ENCODE measurements at regions not wholly inside any gene's neighbourhood (a gene's known extent, or its start where the extent isn't known, plus 50 kb on each side); places are given as distances from the start of the nearest gene placed in this dataset.
A peak's percentile ranks its signal among the peaks of the same experiment; 100 is the strongest.

GRCh38 chr3:64422192-64422591 lies 196.9 kb upstream of the PRICKLE2 start:
- H3K27ac Mint-ChIP-seq, result no peak overlapping the region
- H3K27me3 Mint-ChIP-seq, result no peaks in the 10 kb centered on the region
- no peak overlapping the region for H3K4me3 Mint-ChIP-seq
- no peaks in the 10 kb centered on the region for H3K36me3 Mint-ChIP-seq
- ATAC-seq (replicated peaks) (no peak), DNase-seq (no peak)
- no peaks in the 10 kb centered on the region for H3K4me1 Mint-ChIP-seq
- no peaks in the 10 kb centered on the region for H3K9me3 Mint-ChIP-seq

DNA sequence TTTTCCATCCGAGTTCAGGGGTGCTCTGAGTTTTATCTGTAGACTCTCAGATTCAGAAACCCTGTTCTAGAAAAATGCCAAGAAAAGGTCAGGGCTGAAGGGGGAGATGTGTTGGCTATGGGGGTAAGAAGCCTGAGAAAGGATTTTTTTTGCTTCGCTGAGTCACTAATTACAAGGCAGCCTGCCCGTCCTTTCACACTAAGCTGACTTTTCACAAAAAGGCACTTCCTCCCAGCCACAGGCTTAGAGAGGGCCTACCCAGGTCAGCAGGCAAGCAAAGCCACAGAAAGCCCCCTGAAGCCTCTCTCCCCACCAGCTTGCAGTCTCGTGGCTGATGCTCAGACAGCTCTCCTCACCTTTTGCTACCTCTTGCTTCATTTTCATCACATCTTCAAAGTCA lies 192.6 kb upstream of the PRICKLE2 start:
- H3K36me3 Mint-ChIP-seq, result no peaks in the 10 kb centered on the region
- H3K4me1 Mint-ChIP-seq, result no peaks in the 10 kb centered on the region
- no peak overlapping the region for H3K27ac Mint-ChIP-seq
- ATAC-seq (replicated peaks) (no peak), DNase-seq (no peak)
- H3K4me3 Mint-ChIP-seq, result no peak overlapping the region
- H3K9me3 Mint-ChIP-seq, result no peaks in the 10 kb centered on the region
- peaks cover 0 to 11% of the 10 kb centered on the region in 2 donors for H3K27me3 Mint-ChIP-seq

GRCh38 chr3:64414043-64414442 lies 188.8 kb upstream of the PRICKLE2 start:
- ATAC-seq (replicated peaks) (no peak), DNase-seq (no peak)
- Mint-ChIP-seq H3K27ac (no peak overlapping the region), H3K4me1 (no peaks in the 10 kb centered on the region), H3K36me3 (no peaks in the 10 kb centered on the region), H3K4me3 (no peak overlapping the region), H3K27me3 (peaks cover 0 to 11% of the 10 kb centered on the region in 2 donors), H3K9me3 (no peaks in the 10 kb centered on the region)

- H3K4me3 Mint-ChIP-seq, result no peak overlapping the region
- H3K9me3 Mint-ChIP-seq, result peaks cover 0 to 1% of the 10 kb centered on the region in 2 donors
- H3K4me1 Mint-ChIP-seq, result no peaks in the 10 kb centered on the region
- peaks cover 0 to 11% of the 10 kb centered on the region in 2 donors for H3K27me3 Mint-ChIP-seq
- DNase-seq (no peak), ATAC-seq (replicated peaks) (no peak)
- no peak overlapping the region for H3K27ac Mint-ChIP-seq
- no peaks in the 10 kb centered on the region for H3K36me3 Mint-ChIP-seq
Observed at GRCh38 chr3:64411101-64411500, 185.8 kb upstream of the PRICKLE2 start.

GRCh38 chr3:64410226-64410625 lies 185.0 kb upstream of the PRICKLE2 start:
- Mint-ChIP-seq H3K27ac (no peak overlapping the region), H3K36me3 (no peaks in the 10 kb centered on the region), H3K4me1 (no peaks in the 10 kb centered on the region), H3K9me3 (peaks cover 0 to 1% of the 10 kb centered on the region in 2 donors), H3K27me3 (peaks cover 0 to 11% of the 10 kb centered on the region in 2 donors), H3K4me3 (no peak overlapping the region)
- no peak for DNase-seq
- no peak for ATAC-seq (replicated peaks)

GRCh38 chr3:64408770-64409169 lies 183.5 kb upstream of the PRICKLE2 start:
- no peak overlapping the region for H3K27ac Mint-ChIP-seq
- H3K36me3 Mint-ChIP-seq, result no peaks in the 10 kb centered on the region
- ATAC-seq (replicated peaks) (no peak), DNase-seq (no peak)
- H3K4me1 Mint-ChIP-seq, result no peaks in the 10 kb centered on the region
- H3K27me3 Mint-ChIP-seq, result peaks cover 0 to 7% of the 10 kb centered on the region in 2 donors
- H3K4me3 Mint-ChIP-seq, result no peak overlapping the region
- peaks cover 0 to 1% of the 10 kb centered on the region in 2 donors for H3K9me3 Mint-ChIP-seq

DNA sequence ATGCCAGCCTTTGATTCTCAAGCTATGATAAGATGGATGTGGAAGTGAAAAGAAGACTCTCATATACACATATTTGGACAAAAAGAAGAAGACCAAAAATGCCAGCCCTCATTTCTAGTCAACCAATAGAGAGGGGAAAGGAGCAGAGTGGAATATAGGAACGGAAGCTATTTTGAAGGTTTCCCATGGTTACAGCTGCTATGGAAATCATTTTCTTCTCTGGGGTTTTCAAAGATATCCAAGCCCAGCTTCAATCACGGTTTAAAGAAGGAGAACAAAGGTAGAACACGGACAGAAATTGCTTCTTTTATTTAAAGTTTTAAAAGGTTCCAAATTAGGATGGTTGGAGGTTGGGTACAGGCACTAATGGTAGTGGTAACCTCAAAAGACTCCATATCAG lies 181.0 kb upstream of the PRICKLE2 start:
- no peaks in the 10 kb centered on the region for H3K4me1 Mint-ChIP-seq

GRCh38 chr3:64405211-64405835 lies 180.1 kb upstream of the PRICKLE2 start:
- Mint-ChIP-seq H3K27ac (no peak overlapping the region), H3K4me1 (no peaks in the 10 kb centered on the region), H3K4me3 (no peak overlapping the region), H3K36me3 (no peaks in the 10 kb centered on the region), H3K9me3 (peaks cover 0 to 1% of the 10 kb centered on the region in 2 donors), H3K27me3 (no peaks in the 10 kb centered on the region)
- ATAC-seq (replicated peaks) (no peak), DNase-seq (no peak)

More for the DNA sequence above, 181.0 kb upstream of the PRICKLE2 start:
- Mint-ChIP-seq H3K4me3 (no peak overlapping the region), H3K27me3 (no peaks in the 10 kb centered on the region), H3K36me3 (no peaks in the 10 kb centered on the region), H3K27ac (no peak overlapping the region), H3K9me3 (peaks cover 0 to 1% of the 10 kb centered on the region in 2 donors)
- DNase-seq (no peak), ATAC-seq (replicated peaks) (no peak)

GRCh38 chr3:64400706-64401105 lies 175.4 kb upstream of the PRICKLE2 start:
- Mint-ChIP-seq H3K27ac (no peak overlapping the region), H3K27me3 (no peaks in the 10 kb centered on the region), H3K4me3 (no peak overlapping the region), H3K4me1 (no peaks in the 10 kb centered on the region), H3K36me3 (no peaks in the 10 kb centered on the region), H3K9me3 (no peaks in the 10 kb centered on the region)
- ATAC-seq (replicated peaks) (no peak), DNase-seq (no peak)

GRCh38 chr3:64399205-64399800 lies 174.0 kb upstream of the PRICKLE2 start:
- Mint-ChIP-seq H3K9me3 (no peaks in the 10 kb centered on the region), H3K4me1 (no peaks in the 10 kb centered on the region)
- no peak for DNase-seq

GRCh38 chr3:64398476-64398875 lies 173.2 kb upstream of the PRICKLE2 start:
- ATAC-seq (replicated peaks), result no peak
- Mint-ChIP-seq H3K27ac (no peak overlapping the region), H3K9me3 (no peaks in the 10 kb centered on the region), H3K4me1 (no peaks in the 10 kb centered on the region), H3K36me3 (no peaks in the 10 kb centered on the region), H3K27me3 (no peaks in the 10 kb centered on the region), H3K4me3 (no peak overlapping the region)
- DNase-seq, result no peak

More at GRCh38 chr3:64399205-64399800, 174.0 kb upstream of the PRICKLE2 start:
- Mint-ChIP-seq H3K36me3 (no peaks in the 10 kb centered on the region), H3K27me3 (no peaks in the 10 kb centered on the region), H3K27ac (no peak overlapping the region), H3K4me3 (no peak overlapping the region)
- peak in 1 of 2 donors; percentile 53 for ATAC-seq (replicated peaks)

- ATAC-seq (replicated peaks), result no peak
- Mint-ChIP-seq H3K4me1 (no peaks in the 10 kb centered on the region), H3K9me3 (no peaks in the 10 kb centered on the region), H3K27me3 (no peaks in the 10 kb centered on the region), H3K36me3 (no peaks in the 10 kb centered on the region), H3K4me3 (no peak overlapping the region), H3K27ac (no peak overlapping the region)
- no peak for DNase-seq
Observed at GRCh38 chr3:64398006-64398405, 172.7 kb upstream of the PRICKLE2 start.

DNA sequence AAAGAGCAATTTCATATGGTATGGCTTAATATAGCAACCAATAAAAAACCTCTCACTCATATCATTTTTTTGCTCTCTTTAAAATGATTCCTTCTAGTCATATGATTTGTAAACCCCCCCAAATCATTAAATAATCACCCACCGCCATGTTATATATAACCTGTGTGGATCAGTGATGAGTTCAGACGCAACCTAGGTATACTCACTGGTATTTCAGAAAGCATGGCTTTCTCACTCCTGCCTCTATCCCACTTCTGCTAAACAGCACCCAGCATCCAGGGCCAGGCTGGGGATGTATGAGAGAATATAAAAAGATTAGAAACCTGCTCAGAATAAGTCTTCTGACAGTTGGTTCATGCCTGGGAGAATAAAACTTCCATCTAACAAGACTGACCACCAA lies 172.3 kb upstream of the PRICKLE2 start:
- no peaks in the 10 kb centered on the region for H3K36me3 Mint-ChIP-seq
- no peaks in the 10 kb centered on the region for H3K27me3 Mint-ChIP-seq
- no peak for DNase-seq
- H3K27ac Mint-ChIP-seq, result no peak overlapping the region
- no peak overlapping the region for H3K4me3 Mint-ChIP-seq
- no peak for ATAC-seq (replicated peaks)
- no peaks in the 10 kb centered on the region for H3K9me3 Mint-ChIP-seq
- H3K4me1 Mint-ChIP-seq, result no peaks in the 10 kb centered on the region

GRCh38 chr3:64395490-64395889 lies 170.2 kb upstream of the PRICKLE2 start:
- DNase-seq (no peak), ATAC-seq (replicated peaks) (no peak)
- no peaks in the 10 kb centered on the region for H3K27me3 Mint-ChIP-seq
- H3K27ac Mint-ChIP-seq, result no peak overlapping the region
- no peak overlapping the region for H3K4me3 Mint-ChIP-seq
- H3K36me3 Mint-ChIP-seq, result no peaks in the 10 kb centered on the region
- no peaks in the 10 kb centered on the region for H3K9me3 Mint-ChIP-seq
- H3K4me1 Mint-ChIP-seq, result no peaks in the 10 kb centered on the region

- no peak for ATAC-seq (replicated peaks)
- Mint-ChIP-seq H3K4me3 (no peak overlapping the region), H3K27me3 (no peaks in the 10 kb centered on the region), H3K27ac (no peak overlapping the region), H3K36me3 (no peaks in the 10 kb centered on the region), H3K4me1 (no peaks in the 10 kb centered on the region), H3K9me3 (no peaks in the 10 kb centered on the region)
- no peak for DNase-seq
Observed at GRCh38 chr3:64393193-64393592, 167.9 kb upstream of the PRICKLE2 start.

Data from stimulated activated naive B cell treated with anti-CD40 and anti-IgM and Interleukin-4, amounts not matched to agents 10 μg/mL and 1 μg/mL and 100 μg/mL, for 72 hours (primary cell).